H9 (cell line): ENCODE measurements at regions not wholly inside any gene's neighbourhood (a gene's known extent, or its start where the extent isn't known, plus 50 kb on each side); places are given as distances from the start of the nearest gene placed in this dataset.

Experiments used
- DNase-seq: peaks from one replicate; pipeline ENCODE4 v3.0.0-alpha.2; 2017
- H2AFZ ChIP-seq: one replicate; pipeline ENCODE4 v1.6.1; 2013; ENCODE audit warnings: mild to moderate bottlenecking, low read length, control low read depth, moderate library complexity
- H2AK5ac ChIP-seq: 2 replicates; pipeline ENCODE4 v1.6.1; 2013; ENCODE audit warnings: low read length, control low read depth, mixed read lengths; ENCODE audit not compliant: insufficient read length
- H2BK120ac ChIP-seq: one replicate; pipeline ENCODE4 v1.6.1; 2013; ENCODE audit warnings: low read depth, mild to moderate bottlenecking, low read length, control low read depth, inconsistent platforms; ENCODE audit not compliant: poor library complexity, severe bottlenecking
- H2BK12ac ChIP-seq: 2 replicates; pipeline ENCODE4 v1.6.1; 2013; ENCODE audit warnings: low read length, control low read depth, mixed read lengths, low read depth; ENCODE audit not compliant: insufficient read length
- H2BK15ac ChIP-seq: 2 replicates; pipeline ENCODE4 v1.6.1; 2013; ENCODE audit warnings: low read depth, low read length, control low read depth
- H2BK20ac ChIP-seq: one replicate; pipeline ENCODE4 v1.6.1; 2013; ENCODE audit warnings: low read depth, mild to moderate bottlenecking, low read length, control low read depth, inconsistent platforms; ENCODE audit not compliant: poor library complexity, severe bottlenecking
- H2BK5ac ChIP-seq: 2 replicates; pipeline ENCODE4 v1.6.1; 2013; ENCODE audit warnings: low read length, control low read depth, mixed read lengths; ENCODE audit not compliant: insufficient read length
- H3K14ac ChIP-seq: 2 replicates; pipeline ENCODE4 v1.6.1; 2013; ENCODE audit warnings: low read length, control low read depth; ENCODE audit not compliant: insufficient read depth
- H3K18ac ChIP-seq: 2 replicates; pipeline ENCODE4 v1.6.1; 2013; ENCODE audit warnings: low read depth, mild to moderate bottlenecking, mixed read lengths, low read length, control low read depth; ENCODE audit not compliant: insufficient read length
- H3K23ac ChIP-seq: 2 replicates; pipeline ENCODE4 v1.6.1; 2013; ENCODE audit warnings: low read length, control low read depth, mixed read lengths, low read depth; ENCODE audit not compliant: insufficient read length
- H3K23me2 ChIP-seq: 2 replicates; pipeline ENCODE4 v1.6.1; 2013; ENCODE audit warnings: low read depth, mild to moderate bottlenecking, mixed read lengths, low read length, control low read depth; ENCODE audit not compliant: insufficient read length, poor library complexity, severe bottlenecking
- H3K27ac ChIP-seq: 2 replicates; pipeline ENCODE4 v1.5.1; 2013; ENCODE audit warnings: low read length, control low read depth, mixed read lengths, low read depth; ENCODE audit not compliant: insufficient read length
- H3K27me3 ChIP-seq: 2 replicates; pipeline ENCODE4 v1.6.1; 2013; ENCODE audit warnings: low read length, control low read depth, inconsistent platforms; ENCODE audit not compliant: insufficient read depth
- H3K4ac ChIP-seq: 2 replicates; pipeline ENCODE4 v1.6.1; 2013; ENCODE audit warnings: low read depth, mild to moderate bottlenecking, control low read depth, inconsistent platforms, low read length, moderate library complexity
- H3K4me1 ChIP-seq: 2 replicates; pipeline ENCODE4 v1.6.1; 2013; ENCODE audit warnings: low read length, control low read depth, inconsistent platforms; ENCODE audit not compliant: insufficient read depth
- H3K4me2 ChIP-seq: 2 replicates; pipeline ENCODE4 v1.6.1; 2013; ENCODE audit warnings: low read length, control low read depth, mixed read lengths; ENCODE audit not compliant: insufficient read length, insufficient read depth
- H3K56ac ChIP-seq: 2 replicates; pipeline ENCODE4 v1.6.1; 2013; ENCODE audit warnings: low read depth, mild to moderate bottlenecking, mixed read lengths, low read length, control low read depth; ENCODE audit not compliant: insufficient read length
- H3K79me1 ChIP-seq: 2 replicates; pipeline ENCODE4 v1.6.1; 2013; ENCODE audit warnings: low read depth, mild to moderate bottlenecking, moderate library complexity, low read length, control low read depth, inconsistent platforms; ENCODE audit not compliant: insufficient read depth, poor library complexity, severe bottlenecking
- H3K79me2 ChIP-seq: 2 replicates; pipeline ENCODE4 v1.6.1; 2013; ENCODE audit warnings: low read length, control low read depth, inconsistent platforms; ENCODE audit not compliant: insufficient read depth
- H3K9ac ChIP-seq: 2 replicates; pipeline ENCODE4 v1.6.1; 2013; ENCODE audit warnings: low read length, control low read depth, mixed read lengths; ENCODE audit not compliant: insufficient read length; ENCODE audit errors: extremely low read depth
- H3K9me3 ChIP-seq: one replicate; pipeline ENCODE4 v1.6.1; 2013; ENCODE audit warnings: low read depth, low read length, inconsistent platforms; ENCODE audit not compliant: control insufficient read depth
- H3T11ph ChIP-seq: one replicate; pipeline ENCODE4 v1.6.1; 2013; ENCODE audit warnings: mild to moderate bottlenecking, low read length, control low read depth, inconsistent platforms
- H4K20me1 ChIP-seq: one replicate; pipeline ENCODE4 v1.6.1; 2013; ENCODE audit not compliant: control insufficient read depth, insufficient read length, insufficient read depth
- H4K5ac ChIP-seq: 2 replicates; pipeline ENCODE4 v1.6.1; 2013; ENCODE audit warnings: low read depth, mild to moderate bottlenecking, mixed read lengths, low read length, control low read depth; ENCODE audit not compliant: insufficient read length
- H4K8ac ChIP-seq: replicated peaks from 2 replicates; pipeline ENCODE4 v1.6.1; 2013; ENCODE audit warnings: low read length, control low read depth, mixed read lengths, low read depth; ENCODE audit not compliant: insufficient read length
- H4K91ac ChIP-seq: 2 replicates; pipeline ENCODE4 v1.6.1; 2013; ENCODE audit warnings: low read depth, mild to moderate bottlenecking, moderate library complexity, mixed read lengths, low read length, control low read depth; ENCODE audit not compliant: insufficient read length
- H3K27ac Mint-ChIP-seq, 3 experiments: 2 replicates in 2 of 3; 3 replicates in 1 of 3; pipeline ENCODE4 v1.8.0; 2020 to 2021; ENCODE audit warnings: mixed read lengths in 3 of 3, mild to moderate bottlenecking in 1 of 3, moderate library complexity in 1 of 3
- H3K27me3 Mint-ChIP-seq: 2 replicates; pipeline ENCODE4 v1.8.0; 2021; ENCODE audit warnings: low read depth, mild to moderate bottlenecking, moderate library complexity, mixed read lengths
- H3K36me3 Mint-ChIP-seq, 3 experiments: 2 replicates in 2 of 3; 3 replicates in 1 of 3; pipeline ENCODE4 v1.8.0; 2020 to 2021; ENCODE audit warnings: low read depth in 3 of 3, mixed read lengths in 3 of 3; ENCODE audit not compliant: insufficient read depth in 1 of 3
- H3K4me1 Mint-ChIP-seq, 2 experiments: 2 replicates each; pipeline ENCODE4 v1.8.0; 2020; ENCODE audit warnings: mixed read lengths in 2 of 2
- H3K4me3 Mint-ChIP-seq, 2 experiments: 2 replicates in 1 of 2; 3 replicates in 1 of 2; pipeline ENCODE4 v1.8.0; 2020 to 2021; ENCODE audit warnings: mild to moderate bottlenecking in 2 of 2, mixed read lengths in 2 of 2, moderate library complexity in 1 of 2
- H3K9me3 Mint-ChIP-seq, 2 experiments: 2 replicates in 1 of 2; 3 replicates in 1 of 2; pipeline ENCODE4 v1.8.0; 2020; ENCODE audit warnings: mild to moderate bottlenecking in 2 of 2, mixed read lengths in 2 of 2, moderate library complexity in 1 of 2
- TF ChIP-seq, protein P1 (sequence below): fragments of 200-600 bp; sonication (generic); conservative IDR thresholded peaks from 3 replicates; pipeline ENCODE4 v1.8.0; 2021; ENCODE audit warnings: antibody characterized with exemption, mild to moderate bottlenecking

DNA sequence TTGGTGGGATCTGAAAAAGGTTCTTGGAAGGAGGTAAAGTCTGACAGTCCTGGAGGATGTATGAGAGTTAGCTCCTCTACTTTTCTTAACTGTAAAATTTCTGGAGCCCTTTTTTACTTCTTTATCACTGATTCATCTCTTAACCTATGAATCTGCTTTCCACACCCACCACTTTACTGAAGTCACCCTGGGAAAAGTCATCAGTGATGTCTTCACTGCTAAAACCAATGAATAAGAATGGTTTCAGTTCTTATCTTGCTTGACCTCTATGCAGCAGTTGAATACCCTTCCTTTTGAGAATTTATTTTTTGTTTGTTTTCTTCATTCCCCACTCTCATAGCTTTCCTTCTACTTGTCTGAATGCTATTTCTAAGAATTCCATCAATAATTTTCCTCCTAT lies 80.0 kb downstream of the AREG start:
- TF ChIP-seq, protein P1, sequence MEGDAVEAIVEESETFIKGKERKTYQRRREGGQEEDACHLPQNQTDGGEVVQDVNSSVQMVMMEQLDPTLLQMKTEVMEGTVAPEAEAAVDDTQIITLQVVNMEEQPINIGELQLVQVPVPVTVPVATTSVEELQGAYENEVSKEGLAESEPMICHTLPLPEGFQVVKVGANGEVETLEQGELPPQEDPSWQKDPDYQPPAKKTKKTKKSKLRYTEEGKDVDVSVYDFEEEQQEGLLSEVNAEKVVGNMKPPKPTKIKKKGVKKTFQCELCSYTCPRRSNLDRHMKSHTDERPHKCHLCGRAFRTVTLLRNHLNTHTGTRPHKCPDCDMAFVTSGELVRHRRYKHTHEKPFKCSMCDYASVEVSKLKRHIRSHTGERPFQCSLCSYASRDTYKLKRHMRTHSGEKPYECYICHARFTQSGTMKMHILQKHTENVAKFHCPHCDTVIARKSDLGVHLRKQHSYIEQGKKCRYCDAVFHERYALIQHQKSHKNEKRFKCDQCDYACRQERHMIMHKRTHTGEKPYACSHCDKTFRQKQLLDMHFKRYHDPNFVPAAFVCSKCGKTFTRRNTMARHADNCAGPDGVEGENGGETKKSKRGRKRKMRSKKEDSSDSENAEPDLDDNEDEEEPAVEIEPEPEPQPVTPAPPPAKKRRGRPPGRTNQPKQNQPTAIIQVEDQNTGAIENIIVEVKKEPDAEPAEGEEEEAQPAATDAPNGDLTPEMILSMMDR = no peak
- Histone ChIP-seq H2BK5ac (no peak overlapping the region), H3K27me3 (no peaks in the 10 kb centered on the region), H2BK12ac (no peak overlapping the region), H2BK120ac (no peak overlapping the region), H3K4ac (no peak overlapping the region), H3K4me2 (no peak overlapping the region), H3T11ph (no peak overlapping the region), H4K8ac (no peak overlapping the region), H3K9me3 (no peaks in the 10 kb centered on the region), H2BK15ac (no peak overlapping the region), H4K91ac (no peak overlapping the region), H4K5ac (no peak overlapping the region), H3K4me1 (no peaks in the 10 kb centered on the region; the same call in 1 of the 2 replicates), H3K27ac (no peak overlapping the region), H3K56ac (no peak overlapping the region), H3K18ac (no peak overlapping the region), H3K79me2 (no peaks in the 10 kb centered on the region), H3K9ac (no peak overlapping the region), H2BK20ac (no peak overlapping the region), H2AK5ac (no peak overlapping the region), H3K79me1 (no peaks in the 10 kb centered on the region), H2AFZ (no peak overlapping the region), H4K20me1 (no peaks in the 10 kb centered on the region), H3K23ac (no peak overlapping the region), H3K14ac (no peak overlapping the region), H3K23me2 (no peaks in the 10 kb centered on the region)
- DNase-seq = no peak
- no peaks in the 10 kb centered on the region for H3K27me3 Mint-ChIP-seq
- H3K36me3 Mint-ChIP-seq = no peaks in the 10 kb centered on the region
- no peaks in the 10 kb centered on the region for H3K9me3 Mint-ChIP-seq
- H3K27ac Mint-ChIP-seq = no peak overlapping the region
- peaks cover 0 to 4% of the 10 kb centered on the region in 2 experiments; a peak in 1 of 4 replicates for H3K4me1 Mint-ChIP-seq
- no peak overlapping the region for H3K4me3 Mint-ChIP-seq
